NCI-H82 treated with DMSO at 0.1 percent for 48 hours (cell line): ENCODE measurements at regions not wholly inside any gene's neighbourhood (a gene's known extent, or its start where the extent isn't known, plus 50 kb on each side); places are given as distances from the start of the nearest gene placed in this dataset.
"Not testable (repeated sequence)": the region's sequence is repeated elsewhere in the genome, so short reads cannot be mapped to it uniquely, and the experiment has no call there.

Experiments
- DNase-seq: peaks from one replicate; lab custom pipeline; 2025; ENCODE audit not compliant: unreplicated experiment; lab: John Stamatoyannopoulos, UW

- no peak for DNase-seq
These were observed 1250.7 kb downstream of the UQCRFS1 start for GRCh38 chr19:27962264-27962663.

DNA sequence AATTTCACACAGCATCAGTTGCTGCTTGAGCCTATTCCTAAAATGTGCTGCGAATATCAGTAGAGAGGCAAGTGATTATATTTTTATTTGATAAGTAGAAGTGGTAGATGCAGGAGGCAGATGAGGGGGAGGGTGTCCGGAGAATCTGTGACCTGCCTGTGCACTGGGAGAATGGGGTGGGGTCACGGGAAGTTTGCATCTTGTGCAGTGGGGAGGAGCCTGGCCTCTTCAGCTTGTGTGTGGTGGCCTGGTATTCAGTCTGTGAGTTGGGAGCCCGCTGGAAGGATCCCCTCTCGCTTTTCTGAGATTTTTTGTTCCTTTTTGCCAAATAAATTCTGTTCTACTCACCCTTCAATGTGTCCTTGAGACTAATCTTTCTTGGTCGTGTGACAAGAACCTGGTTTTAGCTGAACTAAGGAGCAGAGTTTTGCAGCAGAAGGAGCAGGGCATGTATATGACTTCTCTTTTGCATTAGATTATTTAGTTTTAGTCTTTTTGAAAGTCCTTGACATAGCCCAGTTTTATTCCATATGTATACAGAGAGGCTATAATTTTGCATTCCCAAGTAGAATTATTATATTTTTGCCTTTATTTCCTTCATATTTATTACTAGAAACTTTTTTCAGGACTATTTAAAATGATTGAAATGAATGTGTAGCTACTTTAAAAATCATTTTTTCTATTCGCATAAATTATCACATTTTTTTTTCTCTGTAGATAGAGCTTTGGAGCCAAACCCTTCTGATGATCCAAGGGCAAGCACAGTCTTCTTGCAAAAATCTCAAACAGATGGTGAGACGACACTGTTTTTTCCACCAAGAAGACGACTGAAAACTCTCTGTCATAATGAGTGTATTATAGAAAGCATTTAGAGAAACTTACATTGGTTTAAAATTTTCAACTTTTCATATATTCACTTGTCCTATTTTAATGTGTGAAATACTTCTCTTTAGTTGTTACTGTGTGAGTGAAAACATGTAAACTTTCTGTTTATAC, 1257.2 kb downstream of the UQCRFS1 start:
- no peak for DNase-seq

- not testable (repeated sequence) for DNase-seq
These were observed 1270.3 kb downstream of the UQCRFS1 start for GRCh38 chr19:27942607-27943006.

GRCh38 chr19:27936139-27936538, 1276.8 kb downstream of the UQCRFS1 start:
- DNase-seq, result no peak

DNA sequence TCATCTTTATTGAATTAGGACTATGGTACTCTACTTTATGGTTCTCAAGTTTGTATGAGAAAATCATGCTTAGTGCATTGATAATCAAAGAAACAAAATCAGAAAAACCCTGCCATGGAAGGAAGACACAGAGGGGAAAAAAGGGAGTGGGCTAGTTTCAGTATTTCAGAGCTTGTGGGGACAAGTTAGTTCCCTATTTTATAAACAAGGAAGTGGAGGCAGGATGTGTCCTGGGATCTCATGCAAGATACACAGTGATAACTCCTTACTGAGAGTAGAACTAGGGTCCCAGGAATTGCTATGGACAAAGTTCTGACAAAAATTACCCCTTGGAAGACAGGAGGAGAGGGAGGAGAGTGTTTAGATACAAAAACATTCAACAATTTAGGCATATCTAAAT, 1277.3 kb downstream of the UQCRFS1 start:
- no peak for DNase-seq

- peak; percentile 92 for DNase-seq
These were observed 1283.6 kb downstream of the UQCRFS1 start for GRCh38 chr19:27929399-27929798.

DNA sequence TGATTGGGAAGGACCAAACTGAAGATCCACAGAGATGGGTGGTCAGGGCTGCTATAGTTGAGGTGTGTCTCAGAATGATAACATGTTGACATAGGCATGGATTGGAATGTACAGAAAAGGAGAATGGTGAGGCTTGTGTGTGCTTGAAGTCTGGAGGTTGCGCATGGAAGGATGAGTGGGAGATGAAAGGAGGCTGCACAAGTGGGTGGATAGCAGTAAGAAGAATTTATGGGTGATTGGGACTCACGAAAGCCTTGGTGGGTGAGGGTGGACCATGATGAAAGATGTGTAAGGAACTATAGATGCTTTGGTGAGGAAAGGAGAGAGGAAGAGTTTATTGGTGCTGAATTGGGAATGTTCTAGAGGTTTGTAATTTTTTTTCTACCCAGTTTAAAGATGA, 1287.7 kb downstream of the UQCRFS1 start:
- DNase-seq, result no peak

DNA sequence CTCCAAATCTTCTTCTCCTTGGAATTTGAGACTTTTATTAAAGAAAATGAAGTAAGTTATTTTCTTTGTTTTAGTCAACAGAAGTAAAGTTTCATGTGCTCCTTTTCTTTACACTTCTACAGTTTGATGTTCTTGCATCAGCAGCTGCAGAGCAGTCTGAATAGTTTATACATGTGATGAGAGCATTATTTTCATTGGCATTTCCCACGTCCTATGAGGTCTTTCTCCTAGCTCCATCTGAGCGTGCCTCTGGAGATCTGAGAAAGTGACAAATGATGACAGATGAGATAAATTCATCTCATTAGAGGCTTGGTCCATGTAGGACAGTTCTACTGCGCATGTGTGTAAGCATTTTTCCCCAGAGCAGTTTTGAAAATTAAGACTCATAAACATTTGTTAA, 1290.0 kb downstream of the UQCRFS1 start:
- DNase-seq, result no peak

- no peak for DNase-seq
These were observed 1292.2 kb downstream of the UQCRFS1 start for GRCh38 chr19:27920774-27921173.

DNA sequence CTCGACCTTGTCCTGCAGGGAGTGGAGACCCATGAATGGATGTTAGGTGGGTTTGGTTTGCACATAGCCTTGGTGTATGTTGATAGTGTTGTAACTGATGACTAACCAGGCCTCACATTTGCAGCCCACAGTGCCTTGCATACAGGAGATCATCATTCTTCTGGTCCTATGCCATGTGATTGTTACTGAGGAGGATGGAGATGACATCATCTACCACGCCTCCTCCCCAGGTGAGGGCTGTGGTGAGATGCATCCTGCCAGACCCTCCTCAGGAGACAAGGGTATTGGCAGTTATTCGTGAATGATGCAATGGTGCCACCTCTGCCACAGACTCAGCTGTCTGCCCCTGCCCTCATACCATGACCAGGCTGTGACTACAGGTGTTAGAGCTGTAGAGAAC, 1294.1 kb downstream of the UQCRFS1 start:
- DNase-seq, result no peak

DNA sequence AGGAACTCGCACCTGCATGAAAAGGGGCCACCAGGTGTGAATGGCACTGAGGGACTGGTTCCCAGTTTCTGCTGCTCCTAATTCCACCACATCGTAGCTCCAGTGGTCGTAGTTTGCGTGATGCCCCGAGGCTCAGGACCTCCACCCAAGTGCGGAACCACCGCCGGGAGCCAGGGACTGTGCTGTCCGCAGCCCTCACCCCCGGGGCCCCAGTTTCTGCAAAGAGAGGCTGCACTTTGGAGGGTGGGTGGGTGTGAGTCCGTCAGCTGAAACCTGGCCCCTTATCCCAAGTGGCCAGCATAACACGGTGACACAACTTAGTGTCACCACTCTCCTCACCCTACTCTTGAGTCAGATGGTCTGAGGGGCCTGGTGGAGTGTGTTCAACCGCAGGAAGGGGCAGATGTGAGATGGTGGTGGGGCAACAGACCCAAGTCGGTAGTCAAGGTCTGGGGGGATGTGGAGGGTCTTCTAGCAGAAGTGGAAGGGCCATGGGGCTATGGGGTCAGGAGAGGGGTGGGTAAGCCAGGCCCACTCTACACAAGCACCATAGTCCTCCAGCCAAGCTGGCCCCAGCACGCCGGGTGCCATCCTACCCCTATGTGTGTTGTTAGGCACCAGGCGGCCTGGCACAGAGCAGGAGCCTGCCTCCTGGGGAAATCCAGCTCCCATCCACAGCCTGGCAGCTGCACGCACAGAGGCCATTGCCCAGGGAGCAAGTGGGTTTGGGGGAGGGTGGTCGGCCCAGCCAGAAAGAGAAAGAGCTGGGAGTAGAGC, 1301.6 kb downstream of the UQCRFS1 start:
- no peak for DNase-seq

DNA sequence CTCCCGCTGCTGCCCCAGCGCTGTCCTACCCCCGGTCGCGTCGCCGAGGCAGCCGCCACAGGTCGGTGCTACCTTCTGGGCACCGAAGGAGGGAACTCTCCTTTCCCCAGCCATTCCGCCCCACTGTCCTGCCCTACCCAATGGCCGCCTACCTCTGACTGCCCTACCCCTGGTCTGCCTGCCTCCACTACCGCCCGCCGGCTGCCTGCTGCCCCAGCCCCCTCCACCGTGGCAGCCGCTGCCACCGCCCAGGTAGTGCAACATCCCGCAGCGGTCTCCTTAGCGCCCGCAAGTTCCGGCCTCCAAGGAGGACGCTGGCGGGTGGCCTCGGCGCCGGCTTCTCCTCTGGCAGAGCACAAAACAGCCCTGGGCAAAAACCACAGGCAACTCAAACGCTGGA, 1303.1 kb downstream of the UQCRFS1 start:
- DNase-seq, result no peak

DNA sequence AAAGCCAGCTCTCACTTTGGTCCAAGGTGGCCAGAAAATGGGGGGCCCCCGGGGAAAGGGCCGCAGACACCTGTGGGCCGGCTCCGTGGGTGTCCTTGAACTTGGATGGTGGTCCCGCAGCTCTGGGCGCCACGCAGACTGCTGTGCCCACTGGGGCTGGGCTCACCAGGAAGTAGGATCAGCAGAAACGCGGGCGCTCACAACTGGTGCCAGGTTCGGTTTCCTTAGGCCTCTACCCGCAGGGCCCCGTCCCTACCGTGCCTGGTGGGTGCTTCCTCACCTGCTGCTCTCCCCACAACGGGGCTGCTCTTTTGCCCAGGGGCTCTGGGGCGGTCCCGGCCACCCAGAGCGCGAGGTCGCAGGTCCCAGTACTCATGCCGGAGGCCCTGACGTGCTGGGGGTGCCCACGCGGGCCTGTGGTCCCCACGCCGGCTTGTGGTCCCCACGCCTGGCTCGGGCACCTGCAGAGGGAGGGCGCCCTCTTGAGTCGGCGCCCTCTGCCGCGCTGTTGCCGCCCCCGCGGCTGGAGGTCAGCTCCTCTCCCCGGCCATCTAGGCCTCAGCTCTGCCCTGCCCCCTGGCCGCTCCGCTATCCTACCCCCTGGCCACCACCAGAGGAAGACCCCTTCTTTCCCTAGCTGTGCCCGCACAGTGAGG, 1303.6 kb downstream of the UQCRFS1 start:
- DNase-seq, result no peak

GRCh38 chr19:27906081-27906480, 1306.9 kb downstream of the UQCRFS1 start:
- DNase-seq, result no peak

- no peak for DNase-seq
These were observed 1307.9 kb downstream of the UQCRFS1 start for GRCh38 chr19:27905074-27905473.

DNA sequence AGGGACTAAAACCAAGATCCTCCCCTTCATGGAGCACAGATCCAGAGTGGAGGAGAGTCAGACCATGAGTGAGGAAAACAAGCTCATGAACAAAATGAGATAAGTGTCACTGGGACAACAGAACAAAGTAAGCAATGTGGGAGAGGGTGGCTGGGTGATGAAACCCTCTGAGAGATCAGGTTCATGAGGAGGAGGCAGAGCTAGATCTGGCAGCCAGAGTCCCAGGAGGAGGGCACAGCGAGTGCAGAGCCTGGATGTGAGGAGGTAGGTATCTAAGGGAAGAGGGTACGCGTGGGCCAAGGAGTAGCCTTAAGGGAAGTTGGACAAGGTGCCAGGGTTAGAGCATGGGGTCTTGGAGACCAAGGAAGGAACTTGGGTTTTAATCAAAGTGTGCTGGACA, 1311.9 kb downstream of the UQCRFS1 start:
- DNase-seq, result no peak

DNA sequence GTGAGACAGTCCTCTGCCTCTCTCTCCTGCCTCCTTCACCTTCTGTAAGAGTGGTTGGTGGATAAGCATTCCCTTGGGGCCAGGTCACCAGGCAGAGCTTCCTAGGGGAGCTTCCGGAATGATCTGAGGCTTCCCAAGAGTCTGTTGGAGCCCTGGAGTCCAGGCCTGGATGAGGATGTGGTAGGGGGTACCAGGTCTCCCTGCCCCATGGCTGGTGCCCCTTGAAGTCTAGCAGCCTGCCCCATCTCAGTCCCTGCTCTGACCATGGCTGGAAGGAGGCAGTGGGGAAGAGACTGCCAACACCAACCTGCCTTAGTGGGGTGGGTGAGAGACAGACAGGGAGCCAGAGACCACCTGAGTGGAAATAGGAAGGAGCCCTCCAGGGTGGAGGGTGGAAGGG, 1316.9 kb downstream of the UQCRFS1 start:
- no peak for DNase-seq

DNA sequence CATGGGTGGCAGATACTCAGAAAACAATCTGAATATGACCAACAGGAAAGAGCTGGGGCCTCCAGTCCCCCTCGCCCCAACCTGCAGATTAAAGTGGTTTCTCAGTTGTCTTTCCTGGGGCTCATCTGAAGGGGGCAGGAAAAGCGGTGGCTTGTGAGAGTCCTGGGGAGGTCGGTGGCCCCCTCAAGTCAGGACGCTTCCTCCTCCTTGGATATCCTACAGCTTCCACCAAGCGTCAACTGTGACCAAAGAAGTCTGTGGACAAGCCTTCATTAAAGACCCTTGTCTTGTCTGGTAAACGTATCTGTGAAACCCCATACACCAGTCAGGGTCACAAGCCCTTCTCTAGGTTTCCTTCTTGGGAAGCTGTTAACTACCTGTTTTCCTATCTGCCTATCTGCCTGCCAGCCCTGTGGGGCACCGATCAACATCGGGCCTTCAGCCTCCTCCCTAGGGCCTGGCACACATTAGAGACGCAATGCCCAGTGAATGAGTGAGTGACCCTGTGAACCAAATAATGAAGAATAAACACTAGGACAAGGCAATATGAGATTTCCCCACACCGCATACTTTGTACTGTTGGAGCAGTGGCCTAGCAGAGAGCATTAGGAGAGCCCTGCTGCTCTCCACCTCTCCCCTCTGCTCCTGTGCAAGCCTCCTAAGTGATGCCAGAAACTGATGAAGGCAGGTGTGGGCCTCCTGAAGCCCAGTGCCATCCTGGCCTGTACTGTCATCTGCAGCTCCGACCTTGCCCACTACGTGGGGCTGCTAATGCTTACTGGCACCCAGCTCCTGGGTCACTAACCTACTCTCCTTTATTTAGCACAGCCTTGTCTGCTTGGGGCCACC, 1317.8 kb downstream of the UQCRFS1 start:
- DNase-seq, result no peak

GRCh38 chr19:27892500-27892899, 1320.5 kb downstream of the UQCRFS1 start:
- no peak for DNase-seq

DNA sequence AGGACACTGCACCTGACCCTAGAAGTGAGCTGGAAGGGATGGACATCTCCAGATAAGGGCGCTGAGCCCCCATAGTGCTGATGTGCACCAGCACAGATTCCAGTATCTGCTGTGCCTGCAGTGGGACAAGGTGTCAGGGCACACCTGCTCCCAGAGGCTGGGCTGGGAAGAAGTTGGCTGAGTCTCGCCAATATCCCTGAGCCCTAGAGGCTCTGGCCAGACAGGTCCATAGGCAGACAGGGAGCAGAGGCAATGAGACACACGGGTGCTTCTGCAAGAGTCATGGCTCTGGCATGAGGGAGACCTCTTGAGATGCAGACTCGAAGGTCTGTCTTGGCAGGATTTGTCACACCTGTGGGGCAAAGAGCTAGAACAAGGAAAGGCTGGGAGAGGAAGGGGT, 1321.5 kb downstream of the UQCRFS1 start:
- DNase-seq, result no peak

DNA sequence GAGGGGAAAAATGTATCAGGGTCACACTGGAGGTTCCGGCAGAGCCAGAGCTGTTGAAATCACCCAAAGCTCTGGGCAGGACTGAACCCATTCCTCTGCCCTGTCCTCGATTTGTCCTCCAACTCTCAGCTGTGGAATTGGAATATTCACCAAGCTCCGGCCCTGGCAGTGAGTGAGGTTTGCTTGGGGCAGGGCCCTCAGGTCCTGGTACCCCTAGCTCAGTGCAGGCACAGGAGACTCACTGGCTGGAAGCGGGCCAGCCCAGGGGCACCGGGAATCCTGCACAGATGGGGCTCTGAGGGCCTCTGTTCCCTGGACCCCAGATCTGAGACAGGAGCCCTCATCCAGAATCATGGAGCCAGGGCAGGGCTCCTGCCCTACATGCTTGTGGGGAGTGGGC, 1322.3 kb downstream of the UQCRFS1 start:
- DNase-seq, result no peak
